ENCODE measurements at regions not wholly inside any gene's neighbourhood (a gene's known extent, or its start where the extent isn't known, plus 50 kb on each side); places are given as distances from the start of the nearest gene placed in this dataset.

GRCh38 chr3:153573481-153573880 lies 411.5 kb downstream of the RAP2B start:
- TF ChIP-seq, protein P1, sequence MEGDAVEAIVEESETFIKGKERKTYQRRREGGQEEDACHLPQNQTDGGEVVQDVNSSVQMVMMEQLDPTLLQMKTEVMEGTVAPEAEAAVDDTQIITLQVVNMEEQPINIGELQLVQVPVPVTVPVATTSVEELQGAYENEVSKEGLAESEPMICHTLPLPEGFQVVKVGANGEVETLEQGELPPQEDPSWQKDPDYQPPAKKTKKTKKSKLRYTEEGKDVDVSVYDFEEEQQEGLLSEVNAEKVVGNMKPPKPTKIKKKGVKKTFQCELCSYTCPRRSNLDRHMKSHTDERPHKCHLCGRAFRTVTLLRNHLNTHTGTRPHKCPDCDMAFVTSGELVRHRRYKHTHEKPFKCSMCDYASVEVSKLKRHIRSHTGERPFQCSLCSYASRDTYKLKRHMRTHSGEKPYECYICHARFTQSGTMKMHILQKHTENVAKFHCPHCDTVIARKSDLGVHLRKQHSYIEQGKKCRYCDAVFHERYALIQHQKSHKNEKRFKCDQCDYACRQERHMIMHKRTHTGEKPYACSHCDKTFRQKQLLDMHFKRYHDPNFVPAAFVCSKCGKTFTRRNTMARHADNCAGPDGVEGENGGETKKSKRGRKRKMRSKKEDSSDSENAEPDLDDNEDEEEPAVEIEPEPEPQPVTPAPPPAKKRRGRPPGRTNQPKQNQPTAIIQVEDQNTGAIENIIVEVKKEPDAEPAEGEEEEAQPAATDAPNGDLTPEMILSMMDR (IDR thresholded peaks at IDR 0.05; ENCODE audit: low read depth, low read length, poor library complexity, severe bottlenecking): no peak
- TF ChIP-seq EZH2phosphoT487 (IDR thresholded peaks at IDR 0.05; ENCODE audit: borderline replicate concordance, low read length): no peak
